ENCODE measurements at regions not wholly inside any gene's neighbourhood (a gene's known extent, or its start where the extent isn't known, plus 50 kb on each side); places are given as distances from the start of the nearest gene placed in this dataset.

DNA sequence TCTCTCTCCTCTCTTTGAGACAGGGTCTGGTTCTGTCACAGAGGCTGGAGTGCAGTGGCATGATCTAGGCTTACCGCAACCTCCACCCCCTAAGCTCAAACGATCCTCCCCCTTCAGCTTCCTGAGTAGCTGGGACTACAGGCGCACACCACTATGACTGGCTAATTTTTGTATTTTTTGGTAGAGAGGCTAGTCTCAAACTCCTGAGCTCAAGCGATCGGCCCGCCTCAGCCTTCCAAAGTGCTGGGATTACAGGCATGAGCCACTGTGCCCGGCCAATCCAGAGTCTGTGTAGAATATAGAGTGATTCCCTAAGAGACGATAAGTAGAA lies 65.8 kb upstream of the RPH3AL start:
- peak; percentile 62 to 67 for ATAC-seq
- H3K36me3 Mint-ChIP-seq = peaks cover 12 to 41% of the 10 kb centered on the region in 2 donors
- H3K9me3 Mint-ChIP-seq = peaks cover 0 to 12% of the 10 kb centered on the region in 2 donors
- H3K27ac Mint-ChIP-seq = peak overlapping the region; percentile 91 to 92
- peak; percentile 45 to 55 for DNase-seq (ENCODE audit: low spot score in 2 of 2)

DNA sequence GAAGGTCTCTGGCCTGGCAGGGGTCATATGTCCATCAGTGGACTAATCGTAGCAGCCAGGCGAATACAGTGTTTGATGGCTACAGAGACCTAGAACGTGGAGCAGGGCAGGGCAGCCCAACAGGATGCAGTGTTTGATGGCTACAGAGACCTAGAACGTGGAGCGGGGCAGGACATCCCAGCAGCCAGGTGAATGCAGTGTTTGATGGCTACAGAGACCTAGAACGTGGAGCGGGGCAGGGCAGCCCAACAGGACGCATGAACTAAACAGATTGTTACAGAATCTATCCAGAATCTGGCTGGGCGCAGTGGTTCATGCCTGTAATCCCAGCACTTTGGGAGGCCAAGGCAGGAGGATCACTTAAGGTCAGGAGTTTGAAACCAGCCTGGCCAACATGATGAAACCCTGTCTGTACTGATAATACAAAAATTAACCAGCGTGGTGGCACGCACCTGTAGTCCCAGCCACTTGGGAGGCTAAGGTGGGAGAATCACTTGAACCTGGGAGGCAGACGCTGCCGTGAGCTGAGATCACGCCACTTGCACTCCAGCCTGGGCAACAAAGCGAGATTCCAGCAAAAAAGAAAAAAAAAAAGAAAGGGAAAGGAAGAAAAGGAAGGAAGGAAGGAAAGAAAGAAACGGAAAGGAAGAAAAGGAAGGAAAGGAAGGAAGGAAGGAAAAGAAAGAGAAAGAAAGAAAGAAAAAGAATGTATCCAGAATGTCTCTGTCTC lies 65.2 kb upstream of the RPH3AL start:
- ATAC-seq = no peak
- peak in 1 of 2 donors; percentile 50 for DNase-seq (ENCODE audit: low spot score in 2 of 2)
- H3K27ac Mint-ChIP-seq = peak overlapping the region; percentile 91 to 92
- peaks cover 0 to 12% of the 10 kb centered on the region in 2 donors for H3K9me3 Mint-ChIP-seq
- peaks cover 15 to 45% of the 10 kb centered on the region in 2 donors for H3K36me3 Mint-ChIP-seq

DNA sequence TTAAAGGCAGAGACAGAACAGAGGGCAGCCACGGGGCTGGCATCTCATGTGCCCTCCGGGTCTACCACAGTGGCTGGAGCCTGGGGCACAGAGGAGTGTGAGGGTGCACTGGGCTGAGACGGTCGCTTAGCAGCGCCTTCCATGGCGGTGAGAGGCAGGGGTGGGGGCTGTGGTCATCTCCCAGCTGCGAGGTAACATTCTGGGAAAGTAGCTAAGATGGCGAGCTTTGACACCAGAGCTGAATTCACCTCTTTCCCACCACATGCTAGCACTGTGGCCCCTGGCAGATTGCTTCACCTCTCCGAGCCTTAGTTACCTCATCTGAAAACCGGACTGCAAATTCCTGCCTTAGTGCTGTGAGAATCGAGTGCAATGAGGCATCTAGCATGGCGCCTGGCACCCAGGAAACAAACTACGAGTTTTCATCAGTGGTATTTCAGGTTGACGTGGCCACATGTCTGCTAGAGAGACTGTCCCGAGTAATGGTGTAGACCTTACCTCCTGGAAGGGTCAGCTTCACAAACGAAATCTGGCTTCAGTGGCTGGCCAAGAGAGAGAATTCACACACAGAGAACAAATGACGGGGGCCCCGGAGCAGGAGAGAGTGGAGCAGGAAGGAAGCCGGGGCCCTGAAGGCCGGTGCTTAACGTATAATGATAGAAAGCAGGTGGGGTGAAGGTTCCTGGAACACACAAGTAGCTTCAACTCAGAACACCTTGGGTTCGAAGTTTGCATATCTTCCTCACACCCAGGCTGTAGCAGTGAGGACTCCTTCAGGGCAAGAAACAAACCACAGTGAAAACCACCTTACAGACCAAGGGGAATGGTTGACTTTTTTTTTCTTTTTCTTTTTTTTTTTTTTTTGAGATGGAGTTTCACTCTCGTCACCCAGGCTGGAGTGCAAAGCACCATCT lies 63.9 kb upstream of the RPH3AL start:
- DNase-seq (ENCODE audit: low spot score in 2 of 2) = peak; percentile 58 to 74

DNA sequence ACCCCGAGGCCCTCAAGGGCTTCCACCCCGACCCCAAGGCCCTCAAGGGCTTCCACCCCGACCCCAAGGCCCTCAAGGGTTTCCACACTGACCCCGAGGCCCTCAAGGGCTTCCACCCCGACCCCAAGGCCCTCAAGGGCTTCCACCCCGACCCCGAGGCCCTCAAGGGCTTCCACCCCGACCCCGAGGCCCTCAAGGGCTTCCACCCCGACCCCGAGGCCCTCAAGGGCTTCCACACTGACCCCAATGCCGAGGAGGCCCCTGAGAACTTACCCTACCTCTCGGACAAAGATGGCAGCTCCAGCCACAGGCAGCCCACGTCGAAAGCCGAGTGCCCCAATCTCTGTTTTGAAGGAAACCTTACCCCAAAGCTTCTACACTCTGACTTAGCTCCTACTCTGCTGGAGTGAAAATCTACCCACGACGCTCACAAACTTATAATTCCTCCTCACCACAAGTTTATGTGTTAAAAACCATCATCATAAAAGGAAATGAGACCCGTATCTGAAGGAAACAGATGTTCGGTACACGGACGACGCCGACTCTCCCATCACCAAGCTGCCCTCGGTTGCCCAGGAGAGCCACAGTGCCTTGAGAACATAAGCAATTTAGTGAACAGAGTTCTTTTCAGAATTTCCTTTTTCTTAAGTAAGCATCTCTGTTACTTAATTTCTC lies 61.2 kb upstream of the RPH3AL start:
- H3K36me3 Mint-ChIP-seq = peaks cover 28 to 44% of the 10 kb centered on the region in 2 donors
- peak overlapping the region; percentile 92 to 97 for H3K27ac Mint-ChIP-seq
- DNase-seq (ENCODE audit: low spot score in 2 of 2) (no peak), ATAC-seq (no peak)
- no peaks in the 10 kb centered on the region for H3K9me3 Mint-ChIP-seq

More for the DNA sequence above, 63.9 kb upstream of the RPH3AL start:
- Mint-ChIP-seq H3K9me3 (peaks cover 0 to 12% of the 10 kb centered on the region in 2 donors), H3K27ac (peak overlapping the region; percentile 92 to 99), H3K36me3 (peaks cover 22 to 52% of the 10 kb centered on the region in 2 donors)
- peak; percentile 72 to 79 for ATAC-seq

DNA sequence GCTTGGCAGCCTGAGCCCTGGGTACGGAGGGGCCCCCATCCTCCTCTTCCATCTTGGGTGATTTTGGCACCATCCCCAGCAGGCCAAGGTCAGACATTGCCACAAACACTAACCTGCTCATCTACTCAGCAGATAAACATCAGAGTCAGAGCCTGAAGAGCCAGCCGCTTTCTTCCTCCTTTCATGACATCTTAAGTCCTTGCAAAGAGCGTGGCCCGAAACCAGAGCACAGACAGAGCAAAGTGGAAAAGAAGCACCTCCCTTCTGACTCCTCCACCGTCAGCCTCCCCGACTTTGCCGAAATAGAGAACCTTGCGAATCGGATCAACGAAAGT lies 60.4 kb upstream of the RPH3AL start:
- Mint-ChIP-seq H3K27ac (peak overlapping the region; percentile 92 to 95), H3K9me3 (no peaks in the 10 kb centered on the region), H3K36me3 (peaks cover 28 to 44% of the 10 kb centered on the region in 2 donors)
- no peak for ATAC-seq
- peak in 1 of 2 donors; percentile 34 for DNase-seq (ENCODE audit: low spot score in 2 of 2)

DNA sequence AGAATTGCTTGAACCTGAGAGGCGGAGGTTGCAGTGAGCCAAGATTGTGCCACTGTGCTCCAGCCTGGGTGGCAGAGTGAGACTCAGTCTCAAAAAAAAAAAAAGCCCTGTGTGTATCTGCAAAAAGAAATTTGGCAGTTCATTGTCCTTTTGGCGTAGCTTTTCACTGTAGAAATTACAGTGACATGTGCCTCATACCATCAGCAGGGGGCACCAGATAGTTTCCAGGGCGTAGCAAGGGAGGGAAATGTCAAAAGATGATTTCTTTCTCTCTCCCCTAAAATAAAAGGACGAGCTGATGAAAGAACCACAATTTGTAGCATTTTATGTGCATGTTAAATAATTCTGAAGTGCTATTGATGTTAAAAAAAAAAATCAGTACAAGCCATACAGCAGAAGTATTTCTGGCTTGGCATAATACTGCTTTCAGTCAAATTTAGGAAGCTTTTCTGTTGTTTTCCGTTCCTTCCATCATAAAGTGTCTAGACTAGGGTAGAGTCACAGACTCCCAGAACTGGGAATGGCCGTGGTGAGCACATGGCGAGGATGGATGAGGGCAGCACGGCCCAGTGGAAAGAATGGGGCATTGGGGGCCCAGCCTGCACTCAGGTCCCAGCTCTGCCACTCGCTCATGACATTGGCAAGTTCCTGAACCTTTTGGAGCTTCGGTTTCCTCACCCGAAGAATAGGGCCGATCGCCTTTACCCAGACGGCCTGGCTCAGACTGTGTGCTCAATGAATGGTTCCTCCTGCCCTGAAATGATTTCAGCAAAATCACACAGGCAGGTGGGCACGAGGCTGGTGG lies 59.8 kb upstream of the RPH3AL start:
- DNase-seq (ENCODE audit: low spot score in 2 of 2) (peak in 1 of 2 donors; percentile 66), ATAC-seq (no peak)
- Mint-ChIP-seq H3K27ac (peak overlapping the region; percentile 92 to 95), H3K36me3 (peaks cover 28 to 48% of the 10 kb centered on the region in 2 donors), H3K9me3 (no peaks in the 10 kb centered on the region)

DNA sequence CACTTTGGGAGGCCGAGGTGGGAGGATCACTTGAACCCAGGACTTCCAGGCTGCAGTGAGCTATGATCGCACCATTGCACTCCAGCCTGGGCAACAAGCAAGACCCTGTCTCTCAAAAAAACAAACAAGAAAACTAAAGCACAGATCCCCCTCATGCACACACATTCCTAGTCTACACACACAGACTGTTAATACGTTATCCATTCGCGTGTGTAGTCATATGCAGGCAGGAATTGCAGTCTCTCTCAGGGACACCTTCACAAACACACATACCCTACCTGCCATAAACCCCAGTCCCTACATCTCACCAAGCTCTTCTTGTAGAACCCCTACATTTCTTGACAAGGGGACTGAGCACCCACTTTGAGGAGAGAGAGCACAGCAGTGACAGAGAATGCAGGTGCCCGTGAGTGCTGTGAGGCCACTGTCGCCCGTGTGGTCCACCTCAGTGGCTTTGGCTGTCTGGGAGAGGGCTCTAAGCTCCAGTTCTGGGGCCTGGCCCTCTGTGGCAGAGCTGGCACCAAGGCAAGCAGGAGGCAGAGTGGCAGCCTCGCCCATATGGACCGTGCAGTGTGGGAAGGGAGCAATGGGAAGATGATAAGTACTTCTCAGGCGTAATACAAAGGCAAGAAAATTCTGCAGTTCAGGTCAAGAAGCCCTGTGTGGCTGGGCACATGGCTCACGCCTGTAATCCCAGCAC lies 59.0 kb upstream of the RPH3AL start:
- H3K9me3 Mint-ChIP-seq = no peaks in the 10 kb centered on the region
- ATAC-seq (no peak), DNase-seq (ENCODE audit: low spot score in 2 of 2) (no peak)
- H3K27ac Mint-ChIP-seq = peak overlapping the region; percentile 92 to 98
- H3K36me3 Mint-ChIP-seq = peaks cover 28 to 48% of the 10 kb centered on the region in 2 donors

DNA sequence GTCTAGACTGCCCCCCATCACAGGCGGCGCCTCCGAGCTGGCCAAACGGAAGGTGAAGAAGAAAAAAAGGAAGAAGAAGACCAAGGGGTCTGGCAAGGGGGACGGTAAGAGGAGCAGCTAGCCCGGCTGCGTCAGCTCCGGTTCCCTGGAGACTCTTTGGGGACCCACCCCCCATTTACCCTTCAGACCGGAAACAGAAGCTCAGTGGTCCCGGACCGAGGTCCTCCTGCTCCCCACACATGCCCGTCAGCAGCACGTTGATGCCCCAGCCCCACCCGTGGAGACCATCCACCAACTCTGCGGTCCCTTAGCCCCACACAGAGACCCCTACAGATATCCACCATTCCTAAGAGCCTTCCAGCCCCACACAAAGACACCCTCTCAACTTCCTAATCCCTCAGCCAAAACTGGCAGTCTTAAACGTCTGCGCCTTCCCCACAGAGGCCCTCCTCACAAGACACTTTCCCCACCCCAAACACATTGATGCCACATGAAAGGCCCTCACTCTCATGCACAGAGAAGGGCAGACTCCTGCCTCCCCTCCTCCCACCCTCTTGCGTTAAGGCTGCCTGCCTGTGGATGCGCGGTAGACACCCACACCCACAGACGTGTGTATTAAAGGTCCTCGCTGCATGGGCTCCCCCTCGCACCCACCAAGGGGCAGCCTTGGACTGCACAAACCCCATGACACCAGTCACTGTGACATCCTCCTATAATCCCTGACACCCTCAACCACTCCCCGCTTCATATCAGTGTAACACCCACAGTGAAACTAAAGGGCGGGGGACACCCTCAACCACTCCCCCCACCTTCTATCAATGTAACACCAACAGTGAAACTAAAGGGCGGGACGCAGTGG lies 58.2 kb upstream of the RPH3AL start:
- DNase-seq (ENCODE audit: low spot score in 2 of 2) (peak in 1 of 2 donors; percentile 53), ATAC-seq (peak; percentile 39 to 78)
- Mint-ChIP-seq H3K36me3 (peaks cover 28 to 46% of the 10 kb centered on the region in 2 donors), H3K27ac (peak overlapping the region; percentile 92 to 98), H3K9me3 (no peaks in the 10 kb centered on the region)

DNA sequence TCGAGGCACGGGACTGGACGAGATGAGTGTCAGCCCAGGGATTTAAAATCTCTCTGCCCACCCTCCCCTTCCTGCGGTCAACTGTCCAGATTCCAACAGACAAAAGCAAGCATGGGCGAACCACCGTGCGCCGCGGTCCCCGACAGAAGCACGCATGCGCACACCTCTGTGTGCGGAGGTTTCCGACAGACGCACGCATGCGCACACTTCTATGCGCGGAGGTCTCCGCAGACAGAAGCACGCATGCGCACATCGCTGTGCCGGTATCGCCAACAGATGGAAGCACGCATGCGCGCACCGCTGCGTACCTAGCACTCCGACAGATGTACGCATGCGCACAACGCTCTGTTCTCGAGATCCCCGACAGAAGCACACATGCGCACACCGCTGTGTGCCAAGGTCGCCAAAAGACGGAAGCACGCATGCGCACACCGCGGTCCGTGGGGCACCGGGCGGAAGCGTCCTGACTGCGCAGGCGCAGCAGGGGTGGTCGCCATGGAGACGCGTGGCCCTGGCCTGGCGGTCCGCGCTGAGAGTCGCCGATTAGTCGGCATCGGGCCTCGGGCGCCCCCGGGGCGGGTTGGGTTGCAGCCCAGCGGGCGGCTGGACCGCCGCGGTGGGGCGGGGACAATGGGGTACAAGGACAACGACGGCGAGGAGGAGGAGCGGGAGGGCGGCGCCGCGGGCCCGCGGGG lies 57.4 kb upstream of the RPH3AL start:
- peak; percentile 68 to 77 for ATAC-seq
- Mint-ChIP-seq H3K27ac (peak overlapping the region; percentile 92 to 99), H3K9me3 (no peaks in the 10 kb centered on the region), H3K36me3 (peaks cover 28 to 38% of the 10 kb centered on the region in 2 donors)
- peak; percentile 98 to 100 for DNase-seq (ENCODE audit: low spot score in 2 of 2)

DNA sequence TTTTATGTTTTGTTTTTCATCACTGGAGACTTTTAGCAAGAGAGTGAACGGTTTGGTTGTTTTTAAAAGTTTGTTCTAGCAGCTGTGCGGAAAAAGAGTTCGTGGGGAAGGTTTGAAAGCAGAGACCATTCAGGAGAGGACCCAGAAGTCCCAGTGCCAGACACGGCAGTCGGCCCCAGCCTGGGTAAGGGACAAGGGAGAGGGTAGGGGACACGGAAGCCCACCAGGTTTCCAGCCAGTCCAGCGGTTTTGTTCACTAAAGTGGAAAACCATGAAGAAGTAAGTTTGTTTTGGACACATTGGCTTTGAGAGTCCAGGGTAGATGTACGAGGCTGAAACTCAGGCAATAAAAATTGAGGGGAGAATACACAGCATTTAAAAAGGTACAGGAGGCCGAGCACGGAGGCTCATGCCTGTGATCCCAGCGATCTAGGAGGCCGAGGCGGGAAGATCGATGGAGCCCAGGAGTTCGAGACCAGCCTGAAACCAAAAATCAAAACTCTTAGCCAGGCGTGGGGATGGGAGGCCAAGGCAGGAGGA lies 56.8 kb upstream of the RPH3AL start:
- DNase-seq (ENCODE audit: low spot score in 2 of 2) (no peak), ATAC-seq (no peak)
- Mint-ChIP-seq H3K36me3 (peaks cover 26 to 38% of the 10 kb centered on the region in 2 donors), H3K9me3 (no peaks in the 10 kb centered on the region), H3K27ac (peak overlapping the region; percentile 92 to 99)

DNA sequence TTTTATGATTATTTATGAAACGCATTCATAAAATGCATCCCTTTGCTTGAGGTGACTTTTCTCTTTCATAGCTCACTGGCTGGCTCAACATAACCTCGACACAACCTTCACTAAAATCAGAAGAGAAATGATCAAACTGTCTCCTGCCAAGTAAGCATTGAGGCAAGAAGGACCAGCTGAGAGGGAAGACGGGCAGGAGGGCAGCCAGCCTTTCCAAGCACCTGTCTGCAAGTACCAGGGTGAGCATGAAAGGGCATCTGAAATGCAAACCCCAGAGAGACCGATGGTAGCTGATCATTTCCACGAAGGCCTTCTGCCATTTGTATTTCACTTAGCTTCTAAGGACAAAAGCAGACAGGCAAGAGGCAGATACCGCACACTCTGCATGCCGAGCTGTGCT lies 52.1 kb upstream of the RPH3AL start:
- DNase-seq (ENCODE audit: low spot score in 2 of 2) = no peak
- Mint-ChIP-seq H3K36me3 (peaks cover 19 to 26% of the 10 kb centered on the region in 2 donors), H3K9me3 (no peaks in the 10 kb centered on the region), H3K27ac (no peak overlapping the region)
- ATAC-seq = no peak
